ENCODE measurements at regions not wholly inside any gene's neighbourhood (a gene's known extent, or its start where the extent isn't known, plus 50 kb on each side); places are given as distances from the start of the nearest gene placed in this dataset.
A peak's percentile ranks its signal among the peaks of the same experiment; 100 is the strongest.

- TF ChIP-seq GATA1 (IDR thresholded peaks at IDR 0.05; ENCODE audit: low read depth, low read length) (no peak), POLR2A (IDR thresholded peaks at IDR 0.05; ENCODE audit: low read length) (no peak)
- peak in 1 of 2 experiments; percentile 13 for DNase-seq
Observed at GRCh38 chr12:63294327-63294632, 143.3 kb upstream of the AVPR1A start.

GRCh38 chr12:63292471-63293221 lies 141.6 kb upstream of the AVPR1A start:
- TF ChIP-seq GATA1 (IDR thresholded peaks at IDR 0.05; ENCODE audit: low read depth, low read length) (no peak), POLR2A (IDR thresholded peaks at IDR 0.05; ENCODE audit: low read length) (no peak)

GRCh38 chr12:63276537-63277365 lies 125.8 kb upstream of the AVPR1A start:
- TF ChIP-seq GATA1 (IDR thresholded peaks at IDR 0.05; ENCODE audit: low read depth, low read length) (no peak), POLR2A (IDR thresholded peaks at IDR 0.05; ENCODE audit: low read length) (no peak)
- peak; percentile 56 to 73 for DNase-seq

More at GRCh38 chr12:63292471-63293221, 141.6 kb upstream of the AVPR1A start:
- no peak for DNase-seq

- TF ChIP-seq POLR2A (IDR thresholded peaks at IDR 0.05; ENCODE audit: low read length) (no peak), GATA1 (IDR thresholded peaks at IDR 0.05; ENCODE audit: low read depth, low read length) (no peak)
- DNase-seq: no peak
Observed at GRCh38 chr12:63266988-63267387, 116.0 kb upstream of the AVPR1A start.

GRCh38 chr12:63264629-63265028 lies 113.6 kb upstream of the AVPR1A start:
- no peak for DNase-seq
- TF ChIP-seq GATA1 (IDR thresholded peaks at IDR 0.05; ENCODE audit: low read depth, low read length): no peak
- no peak for TF ChIP-seq POLR2A (IDR thresholded peaks at IDR 0.05; ENCODE audit: low read length)

GRCh38 chr12:63250486-63250885 lies 99.5 kb upstream of the AVPR1A start:
- TF ChIP-seq GATA1 (IDR thresholded peaks at IDR 0.05; ENCODE audit: low read depth, low read length) (no peak), POLR2A (IDR thresholded peaks at IDR 0.05; ENCODE audit: low read length) (no peak)
- DNase-seq: no peak

- DNase-seq: no peak
- TF ChIP-seq POLR2A (IDR thresholded peaks at IDR 0.05; ENCODE audit: low read length): no peak
- no peak for TF ChIP-seq GATA1 (IDR thresholded peaks at IDR 0.05; ENCODE audit: low read depth, low read length)
Observed at GRCh38 chr12:63238892-63239291, 87.9 kb upstream of the AVPR1A start.

GRCh38 chr12:63232896-63233295 lies 81.9 kb upstream of the AVPR1A start:
- no peak for TF ChIP-seq GATA1 (IDR thresholded peaks at IDR 0.05; ENCODE audit: low read depth, low read length)
- no peak for TF ChIP-seq POLR2A (IDR thresholded peaks at IDR 0.05; ENCODE audit: low read length)
- DNase-seq: no peak

- TF ChIP-seq GATA1 (IDR thresholded peaks at IDR 0.05; ENCODE audit: low read depth, low read length) (no peak), POLR2A (IDR thresholded peaks at IDR 0.05; ENCODE audit: low read length) (no peak)
- no peak for DNase-seq
Observed at GRCh38 chr12:63228853-63229252, 77.9 kb upstream of the AVPR1A start.

GRCh38 chr12:63226792-63227463 lies 75.9 kb upstream of the AVPR1A start:
- TF ChIP-seq GATA1 (IDR thresholded peaks at IDR 0.05; ENCODE audit: low read depth, low read length): no peak
- no peak for TF ChIP-seq POLR2A (IDR thresholded peaks at IDR 0.05; ENCODE audit: low read length)
- no peak for DNase-seq

- DNase-seq: no peak
- no peak for TF ChIP-seq GATA1 (IDR thresholded peaks at IDR 0.05; ENCODE audit: low read depth, low read length)
- no peak for TF ChIP-seq POLR2A (IDR thresholded peaks at IDR 0.05; ENCODE audit: low read length)
Observed at GRCh38 chr12:63224396-63224795, 73.4 kb upstream of the AVPR1A start.

GRCh38 chr12:63223128-63223527 lies 72.1 kb upstream of the AVPR1A start:
- DNase-seq: no peak
- TF ChIP-seq POLR2A (IDR thresholded peaks at IDR 0.05; ENCODE audit: low read length) (no peak), GATA1 (IDR thresholded peaks at IDR 0.05; ENCODE audit: low read depth, low read length) (no peak)

- no peak for DNase-seq
- TF ChIP-seq GATA1 (IDR thresholded peaks at IDR 0.05; ENCODE audit: low read depth, low read length): no peak
- no peak for TF ChIP-seq POLR2A (IDR thresholded peaks at IDR 0.05; ENCODE audit: low read length)
Observed at GRCh38 chr12:63222582-63222981, 71.6 kb upstream of the AVPR1A start.

- DNase-seq: no peak
Observed at GRCh38 chr12:63220921-63221320, 69.9 kb upstream of the AVPR1A start.

More at GRCh38 chr12:63220921-63221320, 69.9 kb upstream of the AVPR1A start:
- TF ChIP-seq POLR2A (IDR thresholded peaks at IDR 0.05; ENCODE audit: low read length) (no peak), GATA1 (IDR thresholded peaks at IDR 0.05; ENCODE audit: low read depth, low read length) (no peak)

All from erythroblast (primary cell).